HG03196 (cell line): ENCODE measurements at regions not wholly inside any gene's neighbourhood (a gene's known extent, or its start where the extent isn't known, plus 50 kb on each side); places are given as distances from the start of the nearest gene placed in this dataset.
A peak's percentile ranks its signal among the peaks of the same experiment; 100 is the strongest.
"Not testable (repeated sequence)": the region's sequence is repeated elsewhere in the genome, so short reads cannot be mapped to it uniquely, and the experiment has no call there.

Experiments
- ATAC-seq: cut with Tn5 transposase; IDR thresholded peaks from one replicate; pipeline ENCODE4 v1.9.1; 2021; ENCODE audit not compliant: unreplicated experiment

GRCh38 chr5:60519372-60519771 lies 180.6 kb downstream of the DEPDC1B start:
- ATAC-seq = no peak

DNA sequence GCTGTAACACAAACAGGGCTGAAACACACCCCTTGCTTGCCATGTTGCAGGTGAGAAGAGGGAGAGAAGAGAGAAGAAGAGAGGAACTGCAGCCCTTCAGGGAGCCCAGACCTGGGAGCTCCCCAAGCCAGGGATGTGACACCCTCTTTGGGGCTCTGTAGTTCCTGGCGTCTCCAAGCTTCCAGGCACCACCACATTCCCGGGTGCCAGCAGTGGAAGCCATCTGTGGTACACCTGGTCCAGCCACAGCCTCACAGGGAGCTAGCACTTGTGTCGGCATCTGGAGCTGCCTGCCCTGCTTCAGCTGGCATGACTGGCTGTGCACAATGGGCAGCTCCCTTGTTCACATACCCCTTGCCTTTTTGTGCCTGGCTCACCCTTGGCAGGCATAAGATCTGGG lies 182.1 kb downstream of the DEPDC1B start:
- ATAC-seq = no peak

DNA sequence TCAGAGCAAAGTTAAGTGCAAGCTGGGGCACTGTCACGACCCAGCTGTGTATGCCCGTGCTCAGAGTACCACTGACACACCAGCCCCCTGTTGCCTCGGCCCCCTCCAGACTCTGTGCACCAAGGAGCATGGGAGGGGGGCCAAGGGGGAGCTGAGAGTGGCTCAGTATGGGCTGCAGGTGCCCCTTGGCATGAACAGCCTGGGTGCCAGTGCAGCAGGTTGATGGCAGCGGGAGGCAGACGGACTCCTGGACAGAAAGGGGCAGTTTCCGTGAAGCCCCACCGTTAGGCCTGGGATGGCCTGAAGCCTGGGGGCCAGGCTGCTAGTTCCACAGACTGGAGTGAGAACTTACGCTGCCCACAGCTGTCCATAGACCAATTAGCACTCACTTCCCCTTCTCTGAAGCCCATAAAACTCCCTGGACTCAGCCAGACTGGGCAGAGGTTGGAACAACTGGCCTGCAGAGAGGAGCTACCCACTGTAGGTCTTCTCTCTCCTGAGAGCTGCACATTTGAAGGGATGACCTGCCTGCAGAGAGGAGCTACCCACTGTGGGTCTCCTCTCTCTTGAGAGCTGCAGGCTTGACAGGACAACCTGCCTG lies 182.8 kb downstream of the DEPDC1B start:
- ATAC-seq = no peak

GRCh38 chr5:60516688-60517087 lies 183.3 kb downstream of the DEPDC1B start:
- ATAC-seq = no peak

GRCh38 chr5:60514152-60514551 lies 185.8 kb downstream of the DEPDC1B start:
- ATAC-seq = no peak

DNA sequence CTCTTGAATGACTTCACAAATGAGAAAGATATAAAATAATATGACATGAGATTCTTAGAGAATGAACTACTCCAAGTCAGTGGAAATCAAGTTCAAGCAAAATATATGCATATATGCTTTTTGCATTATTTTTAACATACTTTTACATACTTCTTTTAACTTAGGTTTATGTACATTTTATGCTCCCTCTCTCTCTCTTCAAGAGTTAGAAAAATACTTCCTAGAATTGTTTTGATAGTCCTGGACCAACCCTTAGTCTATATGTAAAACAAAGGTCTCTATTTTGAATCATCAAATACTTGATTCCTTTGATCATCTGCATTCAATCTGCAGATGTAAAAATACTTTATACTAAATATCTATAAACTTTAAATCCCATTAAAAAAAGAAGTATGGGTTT lies 187.8 kb downstream of the DEPDC1B start:
- ATAC-seq = no peak

DNA sequence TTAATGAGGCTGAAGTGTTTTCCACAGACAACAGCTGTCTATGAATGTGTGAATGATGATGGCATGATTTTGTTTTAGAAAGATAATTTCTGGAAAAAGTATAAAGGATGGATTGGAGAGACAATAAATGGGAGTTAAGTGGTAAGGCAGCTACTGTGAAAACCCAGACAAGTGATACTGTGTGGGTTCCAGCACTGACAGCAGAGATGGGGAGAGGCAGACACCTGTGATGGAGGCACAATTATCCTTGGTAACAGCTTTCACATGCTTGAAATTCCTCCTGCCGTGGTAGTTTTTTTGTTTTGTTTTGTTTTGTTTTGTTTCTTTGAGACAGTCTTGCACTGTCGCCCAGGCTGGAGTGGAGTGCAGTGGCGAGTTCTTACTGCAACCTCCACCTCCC lies 189.3 kb downstream of the DEPDC1B start:
- ATAC-seq = no peak

DNA sequence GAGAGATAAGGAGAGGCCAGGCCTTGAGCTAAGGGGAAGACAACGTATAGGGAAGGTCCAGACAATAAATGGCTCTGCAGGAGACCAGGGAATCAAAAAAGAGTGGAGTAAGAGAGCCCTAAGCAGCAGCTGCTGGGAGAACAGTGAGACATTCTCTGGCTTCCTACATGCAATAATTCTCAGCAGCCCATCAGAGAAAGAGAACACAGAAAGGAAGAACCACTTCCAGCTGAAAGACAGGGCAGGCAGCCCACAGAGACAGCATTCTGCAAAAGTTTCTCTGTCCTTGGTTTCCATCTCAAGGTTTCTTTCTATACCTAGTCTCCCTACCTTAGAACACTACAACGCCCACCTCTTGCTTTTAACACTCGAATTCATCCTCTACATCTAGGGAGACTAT lies 189.9 kb downstream of the DEPDC1B start:
- no peak for ATAC-seq

DNA sequence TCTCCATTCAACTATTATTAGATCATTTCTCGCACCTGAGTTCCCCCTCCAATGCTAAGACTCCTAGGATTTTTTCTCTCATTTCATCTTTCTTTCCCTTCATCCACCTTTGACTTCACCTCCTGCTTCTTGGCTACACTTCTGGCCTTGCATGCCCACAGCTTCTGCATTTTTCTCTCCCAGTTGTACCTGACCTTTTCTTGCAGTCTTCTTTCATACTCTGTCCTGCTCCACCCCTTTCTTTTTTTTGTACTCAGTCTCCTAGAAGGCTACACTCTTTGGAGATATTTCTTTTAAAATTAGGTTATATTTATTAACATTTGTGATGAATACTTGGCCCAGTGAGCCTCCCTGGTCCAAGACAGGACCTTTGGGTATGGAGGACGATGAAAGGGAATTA lies 190.4 kb downstream of the DEPDC1B start:
- ATAC-seq = no peak

DNA sequence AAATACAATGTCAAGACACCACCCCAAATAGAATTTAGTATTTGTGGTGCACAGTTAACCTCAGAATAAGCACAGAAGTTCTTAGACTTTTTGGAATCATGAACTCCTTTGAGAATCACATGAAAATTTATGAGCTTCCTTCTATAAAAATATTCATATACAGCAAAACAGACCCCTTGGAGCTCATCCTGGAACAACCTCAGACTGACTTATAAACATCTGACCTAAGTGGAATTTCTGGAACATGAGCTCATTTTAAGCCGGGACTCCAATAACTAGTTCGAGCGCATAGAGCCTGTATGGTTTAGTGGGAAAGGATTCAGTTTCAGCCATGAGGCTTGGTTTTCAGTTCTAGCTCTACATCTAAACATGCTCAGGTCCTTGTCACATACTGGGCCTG lies 192.3 kb downstream of the DEPDC1B start:
- ATAC-seq = no peak

DNA sequence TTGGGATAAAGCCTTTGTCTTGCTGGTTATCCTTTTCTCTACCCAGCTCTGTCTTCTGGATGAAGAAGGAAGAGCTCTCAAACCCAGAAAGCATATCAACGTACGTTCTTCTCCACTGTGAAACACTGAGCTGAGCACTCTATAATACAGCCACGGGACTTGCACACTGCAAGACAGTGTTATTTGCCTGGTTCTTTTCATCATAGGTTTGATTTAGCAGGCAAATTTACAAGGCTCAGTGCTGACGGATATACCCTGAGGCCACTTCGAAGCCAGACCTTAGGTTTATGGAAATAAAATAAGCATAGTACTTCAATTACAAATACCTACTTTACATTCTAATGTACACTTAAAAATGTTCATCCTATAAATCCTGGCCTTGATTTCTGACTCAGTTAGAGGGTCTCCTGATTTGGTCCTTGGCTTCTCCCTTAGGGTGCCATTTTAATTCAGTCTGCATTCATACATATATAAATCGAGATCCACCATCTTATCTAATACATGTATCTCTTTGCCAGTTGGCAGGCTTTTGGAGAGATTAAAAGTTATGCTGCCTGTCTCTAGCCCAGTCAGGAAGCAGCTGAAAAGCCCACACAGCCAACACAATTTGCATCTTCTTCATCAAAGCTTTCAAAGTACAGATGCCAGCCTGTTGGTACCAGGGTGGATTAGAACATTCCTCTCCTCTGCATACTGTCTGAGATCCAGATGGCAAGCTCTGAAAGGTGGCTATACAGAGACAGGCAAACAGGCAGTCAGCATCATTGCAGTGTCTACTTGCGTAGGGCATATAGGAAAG lies 194.4 kb downstream of the DEPDC1B start:
- no peak for ATAC-seq

DNA sequence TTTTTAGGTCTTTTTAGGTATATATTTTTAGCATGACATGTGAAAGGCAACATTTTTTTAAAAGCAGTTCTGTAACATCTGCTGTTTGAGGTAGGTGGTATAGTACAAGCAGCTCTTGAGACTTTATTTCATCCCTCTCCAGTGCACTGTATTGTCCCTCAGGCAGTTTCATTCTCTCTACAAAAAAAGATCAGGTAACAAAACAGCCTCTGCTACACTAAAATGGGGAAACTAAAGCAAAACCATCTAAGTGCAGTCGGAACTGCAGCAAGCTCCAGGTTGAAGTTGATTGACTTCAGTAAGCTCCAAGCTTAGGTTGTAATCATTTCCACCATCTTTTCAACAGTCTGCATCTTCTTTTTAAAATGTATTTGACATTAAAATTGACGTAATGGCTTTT lies 195.6 kb downstream of the DEPDC1B start:
- peak; percentile 46 for ATAC-seq

- peak; percentile 82 for ATAC-seq
These were observed 196.2 kb downstream of the DEPDC1B start for GRCh38 chr5:60503771-60504170.

DNA sequence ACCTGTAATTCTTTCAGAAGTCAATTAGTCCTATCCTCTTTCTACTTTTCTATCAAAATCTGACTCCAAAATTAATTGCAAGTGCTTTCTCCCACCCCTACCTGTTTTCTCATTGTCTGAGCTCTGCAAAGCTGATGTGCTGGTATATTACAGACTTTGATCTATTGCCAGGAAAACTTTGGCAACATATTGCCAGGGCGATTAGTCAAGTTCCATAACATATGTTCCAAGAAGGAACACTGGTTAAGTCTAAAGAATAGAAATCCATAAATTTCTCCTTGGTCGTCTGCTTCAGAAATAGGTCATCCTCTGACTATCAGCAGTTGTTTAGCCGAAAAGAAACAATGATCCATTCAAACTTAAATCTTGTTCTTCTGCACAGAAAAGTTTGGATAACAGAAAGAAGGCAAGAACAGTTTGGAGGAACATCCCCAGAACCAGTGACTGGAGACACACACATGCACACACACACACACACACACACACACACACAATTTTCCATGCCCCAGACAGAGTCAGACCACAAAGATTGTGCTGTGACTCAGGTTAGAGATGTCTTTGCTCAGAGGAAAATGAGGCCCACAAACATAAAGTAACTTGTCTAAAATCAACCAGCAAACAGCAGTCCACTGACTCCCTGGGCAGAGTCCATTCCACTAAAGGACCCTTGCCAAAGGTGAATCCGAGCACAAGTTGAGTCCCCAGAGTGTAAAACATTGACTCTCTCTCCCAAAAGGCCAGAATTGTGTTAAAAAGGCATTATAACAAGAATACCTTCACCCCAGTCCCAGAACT lies 202.1 kb downstream of the DEPDC1B start:
- ATAC-seq = no peak

- no peak for ATAC-seq
These were observed 204.1 kb downstream of the DEPDC1B start for GRCh38 chr5:60495644-60496520.

- peak; percentile 61 for ATAC-seq
These were observed 205.3 kb downstream of the DEPDC1B start for GRCh38 chr5:60494635-60495034.

DNA sequence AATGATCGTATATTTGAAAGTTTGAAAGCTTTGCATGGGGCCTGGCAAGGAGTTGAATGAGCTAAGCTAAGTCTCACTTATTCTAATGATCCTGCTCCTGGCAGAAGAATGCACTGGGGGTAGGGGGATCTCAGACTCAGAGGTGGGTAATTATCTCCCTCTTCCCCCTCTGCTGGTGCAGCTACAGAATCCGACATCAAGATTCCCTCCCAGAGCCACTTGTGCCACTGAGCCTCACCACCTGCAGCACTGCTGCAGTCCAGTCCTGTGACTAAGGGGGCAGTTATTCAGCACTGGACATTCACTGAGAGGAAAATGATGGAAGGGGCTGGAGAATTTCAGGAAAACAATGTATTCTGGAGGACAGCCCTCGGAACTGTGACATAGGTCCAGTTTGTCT lies 205.8 kb downstream of the DEPDC1B start:
- ATAC-seq = no peak

DNA sequence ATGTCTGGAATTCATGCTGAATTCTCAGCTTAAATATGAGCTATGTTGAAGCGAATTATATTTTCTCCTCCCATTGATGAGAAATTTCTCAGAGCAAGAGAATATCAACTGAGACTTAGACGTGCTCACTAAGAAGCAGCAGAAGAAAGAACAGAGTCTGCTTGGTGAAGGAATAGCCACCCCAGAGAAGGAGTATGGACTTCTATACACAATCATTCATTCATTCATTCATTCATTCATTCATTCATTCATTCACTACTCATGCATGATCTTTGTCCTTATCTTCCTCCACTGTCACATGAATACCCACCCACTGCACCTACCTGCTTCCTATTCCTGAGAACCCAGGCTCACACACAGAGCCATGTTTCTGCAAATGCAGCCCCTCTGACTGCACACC lies 206.6 kb downstream of the DEPDC1B start:
- ATAC-seq = no peak

- ATAC-seq = no peak
These were observed 207.0 kb downstream of the DEPDC1B start for GRCh38 chr5:60492958-60493357.

GRCh38 chr5:60492358-60492757 lies 207.6 kb downstream of the DEPDC1B start:
- not testable (repeated sequence) for ATAC-seq

GRCh38 chr5:60490597-60491166 lies 209.3 kb downstream of the DEPDC1B start:
- ATAC-seq = no peak
